ENCODE measurements at regions not wholly inside any gene's neighbourhood (a gene's known extent, or its start where the extent isn't known, plus 50 kb on each side); places are given as distances from the start of the nearest gene placed in this dataset.

- TF ChIP-seq CXXC5 (CRISPR knock-in tag; IDR thresholded peaks at IDR 0.05) (no peak), PHF21A (IDR thresholded peaks at IDR 0.05; ENCODE audit: borderline replicate concordance, low read depth) (no peak), TEAD1 (CRISPR knock-in tag; IDR thresholded peaks at IDR 0.05) (no peak), KLF13 (tag; IDR thresholded peaks at IDR 0.05; ENCODE audit: borderline replicate concordance, low read depth) (no peak)
These were observed 88.4 kb upstream of the MPP7 start (continued) for GRCh38 chr10:28391283-28391682.

DNA sequence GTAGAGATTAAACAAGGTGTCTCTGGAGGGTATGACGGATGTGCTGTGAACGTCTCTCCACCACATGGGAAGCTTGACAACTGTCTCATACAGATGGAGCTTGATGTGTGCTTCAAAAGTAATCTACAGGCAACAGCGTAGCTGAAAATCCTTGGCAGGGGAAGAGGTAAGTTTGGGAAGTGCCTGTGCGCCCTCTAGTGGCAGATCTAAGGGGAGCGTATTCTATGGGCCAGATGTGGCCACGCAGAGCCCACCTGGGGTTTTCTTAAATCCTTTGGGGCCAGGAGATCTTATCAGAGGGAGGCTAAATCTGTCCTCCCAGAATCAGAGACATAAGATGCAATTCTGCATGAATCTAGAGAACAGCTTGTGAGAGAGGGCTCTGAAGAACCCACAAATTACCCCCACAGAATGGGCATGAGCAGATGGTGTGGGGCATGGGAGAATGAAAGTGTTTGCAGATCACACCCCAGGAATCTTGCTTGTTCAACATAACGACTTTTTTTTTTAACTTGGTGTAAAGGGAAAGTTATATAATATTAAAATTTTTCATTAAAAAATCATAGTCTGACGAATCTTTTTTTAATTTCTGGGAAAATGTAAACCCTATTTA, 91.2 kb upstream of the MPP7 start:
- no TSS peak for BruUV-seq (replicated peaks)
- no peak overlapping the region for H3K4me3 ChIP-seq
- H3K9me3 ChIP-seq (replicated peaks; ENCODE audit: control insufficient read depth, insufficient read depth, low read depth, low read length): no peaks in the 10 kb centered on the region
- ChIA-PET POLR2A (no interaction called here), CTCF (ENCODE audit: low intra/inter-chr PET ratio) (interaction anchor here (1.2 to 2.0 kb wide), 2 partner anchors 91 to 143 kb away, joined by 4 to 5 read pairs; partner anchors contain the start of gene MPP7)
- in situ Hi-C loops (cut with MboI): loop anchor here (25.0 kb wide), 1 partner anchor 657 kb away; the partner anchor contains the start of gene MKX
- H3K79me2 ChIP-seq (ENCODE audit: control insufficient read depth, insufficient read depth, low read length): no peaks in the 10 kb centered on the region
- intact Hi-C loops (cut with micrococcal nuclease): no loop called here
- H3K36me3 ChIP-seq (ENCODE audit: control insufficient read depth, insufficient read depth, low read length): no peaks in the 10 kb centered on the region
- peaks cover 0 to 2% of the 10 kb centered on the region in 2 experiments; a peak in 1 of 5 replicates for H3K27me3 ChIP-seq (ENCODE audit: control insufficient read depth in 2 of 2, insufficient read depth in 2 of 2, low read length in 2 of 2)
- H3K4me2 ChIP-seq (ENCODE audit: insufficient read depth, low read length): no peak overlapping the region
- H3K9me1 ChIP-seq (ENCODE audit: control insufficient read depth, insufficient read depth, low read length): no peaks in the 10 kb centered on the region
- FAIRE-seq (peak; percentile 95), ATAC-seq (peak; percentile 99), DNase-seq (ENCODE audit: extremely low read depth in 1 of 4, low spot score in 3 of 4) (peak; percentile 62 to 77 (median 70))
- H3K4me1 ChIP-seq (replicated peaks in 1 of 2; ENCODE audit: control insufficient read depth in 2 of 2, insufficient read depth in 2 of 2, low read length in 2 of 2): no peaks in the 10 kb centered on the region
- WGBS (ENCODE audit: insufficient coverage, low coverage, missing lambda C conversion rate): 2% methylated on average over 8 of the region's 8 CpGs
- H2AFZ ChIP-seq (ENCODE audit: low read depth, low read length): peak overlapping the region; percentile 37; the same call in 1 of the 2 replicates
- H3K9ac ChIP-seq (ENCODE audit: insufficient read depth in 1 of 2, low read depth in 2 of 2, low read length in 2 of 2): no peak overlapping the region
- H4K20me1 ChIP-seq (replicated peaks; ENCODE audit: control insufficient read depth, insufficient read depth, low read length): no peaks in the 10 kb centered on the region
- no peak overlapping the region for H3K27ac ChIP-seq (ENCODE audit: extremely low read depth, low read depth, low read length)
- TF ChIP-seq ZFP36 (IDR thresholded peaks at IDR 0.05; ENCODE audit: low read depth, low read length, partially characterized antibody): peak; percentile 14
- 0 out of 2 replicates have a peak, but pooled peaks have one; percentile 16 for TF ChIP-seq KLF16 (IDR thresholded peaks at IDR 0.05)
- peak; percentile 61 to 72 for TF ChIP-seq RAD21 (CRISPR knock-in tag; conservative IDR thresholded peaks at IDR 0.05 in 1 of 2, IDR thresholded peaks at IDR 0.05 in 1 of 2)
- TF ChIP-seq, protein P1, sequence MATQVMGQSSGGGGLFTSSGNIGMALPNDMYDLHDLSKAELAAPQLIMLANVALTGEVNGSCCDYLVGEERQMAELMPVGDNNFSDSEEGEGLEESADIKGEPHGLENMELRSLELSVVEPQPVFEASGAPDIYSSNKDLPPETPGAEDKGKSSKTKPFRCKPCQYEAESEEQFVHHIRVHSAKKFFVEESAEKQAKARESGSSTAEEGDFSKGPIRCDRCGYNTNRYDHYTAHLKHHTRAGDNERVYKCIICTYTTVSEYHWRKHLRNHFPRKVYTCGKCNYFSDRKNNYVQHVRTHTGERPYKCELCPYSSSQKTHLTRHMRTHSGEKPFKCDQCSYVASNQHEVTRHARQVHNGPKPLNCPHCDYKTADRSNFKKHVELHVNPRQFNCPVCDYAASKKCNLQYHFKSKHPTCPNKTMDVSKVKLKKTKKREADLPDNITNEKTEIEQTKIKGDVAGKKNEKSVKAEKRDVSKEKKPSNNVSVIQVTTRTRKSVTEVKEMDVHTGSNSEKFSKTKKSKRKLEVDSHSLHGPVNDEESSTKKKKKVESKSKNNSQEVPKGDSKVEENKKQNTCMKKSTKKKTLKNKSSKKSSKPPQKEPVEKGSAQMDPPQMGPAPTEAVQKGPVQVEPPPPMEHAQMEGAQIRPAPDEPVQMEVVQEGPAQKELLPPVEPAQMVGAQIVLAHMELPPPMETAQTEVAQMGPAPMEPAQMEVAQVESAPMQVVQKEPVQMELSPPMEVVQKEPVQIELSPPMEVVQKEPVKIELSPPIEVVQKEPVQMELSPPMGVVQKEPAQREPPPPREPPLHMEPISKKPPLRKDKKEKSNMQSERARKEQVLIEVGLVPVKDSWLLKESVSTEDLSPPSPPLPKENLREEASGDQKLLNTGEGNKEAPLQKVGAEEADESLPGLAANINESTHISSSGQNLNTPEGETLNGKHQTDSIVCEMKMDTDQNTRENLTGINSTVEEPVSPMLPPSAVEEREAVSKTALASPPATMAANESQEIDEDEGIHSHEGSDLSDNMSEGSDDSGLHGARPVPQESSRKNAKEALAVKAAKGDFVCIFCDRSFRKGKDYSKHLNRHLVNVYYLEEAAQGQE (IDR thresholded peaks at IDR 0.05; ENCODE audit: borderline replicate concordance): peak; percentile 45; the same call in 1 of the 2 replicates
- TF ChIP-seq, protein P1 (CRISPR knock-in tag; IDR thresholded peaks at IDR 0.05; ENCODE audit: low read depth): no peak
- no peak for TF ChIP-seq ZFPM2 (CRISPR knock-in tag; IDR thresholded peaks at IDR 0.05)
- peak; percentile 80 to 94 (median 81) for TF ChIP-seq CTCF (IDR thresholded peaks at IDR 0.05 in 2 of 3, conservative IDR thresholded peaks at IDR 0.05 in 1 of 3; ENCODE audit: insufficient read depth in 2 of 3, low read depth in 1 of 3, low read length in 3 of 3)
